ENCODE measurements at regions not wholly inside any gene's neighbourhood (a gene's known extent, or its start where the extent isn't known, plus 50 kb on each side); places are given as distances from the start of the nearest gene placed in this dataset.

- TF ChIP-seq ZFX (IDR thresholded peaks at IDR 0.05) (no peak), CTCF (conservative IDR thresholded peaks at IDR 0.05) (no peak)
- H3K27ac ChIP-seq: no peak overlapping the region
Measured at GRCh38 chr16:63628812-63629211, 1493.1 kb downstream of the CDH11 start.

- TF ChIP-seq ZFX (IDR thresholded peaks at IDR 0.05) (no peak), CTCF (conservative IDR thresholded peaks at IDR 0.05) (no peak)
- no peak overlapping the region for H3K27ac ChIP-seq
Measured at GRCh38 chr16:63625126-63625525, 1496.7 kb downstream of the CDH11 start.

- no peak for TF ChIP-seq CTCF (conservative IDR thresholded peaks at IDR 0.05)
- no peak overlapping the region for H3K27ac ChIP-seq
Measured at GRCh38 chr16:63623551-63624039, 1498.3 kb downstream of the CDH11 start.

GRCh38 chr16:63618896-63619485, 1502.9 kb downstream of the CDH11 start:
- no peak for TF ChIP-seq CTCF (conservative IDR thresholded peaks at IDR 0.05)
- no peak for TF ChIP-seq ZFX (IDR thresholded peaks at IDR 0.05)
- H3K27ac ChIP-seq: no peak overlapping the region

GRCh38 chr16:63617990-63618763, 1503.7 kb downstream of the CDH11 start:
- H3K27ac ChIP-seq: no peak overlapping the region
- TF ChIP-seq CTCF (conservative IDR thresholded peaks at IDR 0.05): no peak
- TF ChIP-seq ZFX (IDR thresholded peaks at IDR 0.05): no peak

GRCh38 chr16:63617047-63617989, 1504.5 kb downstream of the CDH11 start:
- TF ChIP-seq ZFX (IDR thresholded peaks at IDR 0.05) (no peak), CTCF (conservative IDR thresholded peaks at IDR 0.05) (no peak)
- H3K27ac ChIP-seq: no peak overlapping the region

All from C4-2B (cell line).